HG03571 (cell line): ENCODE measurements at regions not wholly inside any gene's neighbourhood (a gene's known extent, or its start where the extent isn't known, plus 50 kb on each side); places are given as distances from the start of the nearest gene placed in this dataset.
"Not testable (repeated sequence)": the region's sequence is repeated elsewhere in the genome, so short reads cannot be mapped to it uniquely, and the experiment has no call there.

Source experiments
- ATAC-seq: cut with Tn5 transposase; IDR thresholded peaks from one replicate; pipeline ENCODE4 v1.9.1; 2021; ENCODE audit not compliant: unreplicated experiment

DNA sequence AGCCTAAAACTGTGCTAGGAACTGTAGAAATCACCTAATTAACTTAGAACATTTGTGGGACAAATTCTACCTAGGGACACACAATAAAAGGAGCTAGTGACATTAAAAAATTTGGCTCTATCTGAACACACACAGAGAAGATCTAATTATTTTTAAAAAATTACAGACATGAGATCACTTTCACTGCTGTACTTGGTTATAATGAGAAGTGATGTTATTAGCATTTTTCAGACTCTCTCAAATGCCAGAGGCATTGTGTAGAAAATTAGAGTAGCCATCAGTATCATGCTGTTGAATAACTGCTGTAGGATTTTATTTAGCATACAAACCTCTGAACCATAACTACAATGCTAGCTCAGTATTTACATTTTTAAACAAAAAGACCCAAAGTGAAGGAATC is 109.1 kb upstream of the ANK2 start:
- no peak for ATAC-seq

- no peak for ATAC-seq
Measured at GRCh38 chr4:112942077-112942476, 107.4 kb upstream of the ANK2 start.

- ATAC-seq = no peak
Measured at GRCh38 chr4:112942997-112943396, 106.5 kb upstream of the ANK2 start.

DNA sequence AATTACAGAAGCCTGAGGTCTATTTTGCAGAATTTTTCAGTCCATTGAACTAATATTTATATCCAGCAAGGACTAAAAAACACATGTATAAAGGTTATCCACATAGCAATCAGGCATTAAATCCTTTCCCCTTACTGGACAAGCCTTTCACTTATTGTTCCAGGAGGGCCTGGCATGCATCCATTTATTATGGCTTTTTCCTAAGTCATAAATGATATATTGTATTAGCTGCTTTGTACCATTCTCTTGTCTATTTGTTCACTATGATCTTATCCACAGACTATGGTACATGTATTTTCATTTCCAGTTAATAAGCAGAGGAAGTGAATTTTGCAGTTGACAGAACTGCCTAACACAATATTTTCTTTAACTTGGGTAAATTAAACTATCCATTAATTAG is 105.4 kb upstream of the ANK2 start:
- no peak for ATAC-seq

DNA sequence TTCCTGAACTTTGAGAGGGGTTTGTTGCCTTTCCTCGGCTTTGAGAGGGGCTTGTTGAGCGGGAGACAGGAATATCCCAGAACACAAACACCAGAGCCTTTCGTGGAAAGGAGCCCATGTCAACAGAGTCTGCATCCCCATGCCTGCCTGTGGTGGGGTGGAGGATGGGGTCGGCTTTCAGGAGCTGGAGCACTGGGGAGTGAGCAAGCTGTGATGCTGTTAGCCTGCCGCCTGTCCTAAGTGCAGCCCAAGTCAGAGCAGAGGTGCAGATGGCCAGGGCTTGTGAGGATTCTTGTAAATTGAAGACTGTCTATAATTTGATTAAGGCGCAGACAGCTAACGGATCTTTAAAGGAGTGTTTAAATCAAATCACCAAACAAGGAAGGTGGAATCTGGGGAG is 103.3 kb upstream of the ANK2 start:
- no peak for ATAC-seq

- ATAC-seq = no peak
Measured at GRCh38 chr4:112947616-112948015, 101.8 kb upstream of the ANK2 start.

- ATAC-seq = no peak
Measured at GRCh38 chr4:112951362-112952312, 97.8 kb upstream of the ANK2 start.

GRCh38 chr4:112952313-112952700 is 97.1 kb upstream of the ANK2 start:
- no peak for ATAC-seq

DNA sequence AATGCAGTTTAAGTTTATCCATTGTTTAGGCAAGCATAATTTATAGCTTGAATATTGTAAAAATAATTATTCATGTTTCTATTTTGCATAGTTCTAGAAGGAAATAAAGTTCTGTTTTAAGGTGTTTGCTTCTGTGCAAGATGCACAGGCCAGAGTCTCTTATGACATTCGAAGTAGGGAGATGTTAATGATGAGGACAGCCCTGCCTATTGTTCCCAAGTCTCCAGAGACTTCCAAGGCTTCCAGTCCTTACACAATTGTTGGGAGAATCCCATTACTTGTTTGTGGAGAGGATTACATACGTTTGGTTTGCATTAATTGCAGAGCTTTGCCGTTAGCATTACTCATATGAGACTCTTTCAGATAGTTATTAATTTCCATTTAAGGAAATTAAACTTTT is 96.2 kb upstream of the ANK2 start:
- ATAC-seq = no peak

DNA sequence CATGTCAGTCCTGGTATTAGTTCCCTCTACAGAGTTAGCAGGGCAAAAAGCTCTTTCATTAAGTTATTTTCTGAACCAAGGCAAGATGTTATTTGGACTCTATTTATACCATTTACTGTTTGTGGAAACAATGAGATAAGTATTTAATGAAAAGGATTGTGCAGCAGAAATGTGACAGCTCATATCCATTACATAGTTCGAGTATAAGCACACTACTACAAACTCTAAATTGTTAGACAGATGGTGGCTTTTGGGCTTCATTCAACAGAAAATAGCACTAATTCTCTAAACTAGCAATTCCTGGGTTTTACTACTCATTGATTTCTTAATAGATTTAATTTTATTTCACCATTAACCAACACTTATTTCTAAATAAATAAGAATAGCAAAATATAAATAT is 95.2 kb upstream of the ANK2 start:
- ATAC-seq = no peak

GRCh38 chr4:112956484-112956896 is 93.0 kb upstream of the ANK2 start:
- ATAC-seq = no peak

DNA sequence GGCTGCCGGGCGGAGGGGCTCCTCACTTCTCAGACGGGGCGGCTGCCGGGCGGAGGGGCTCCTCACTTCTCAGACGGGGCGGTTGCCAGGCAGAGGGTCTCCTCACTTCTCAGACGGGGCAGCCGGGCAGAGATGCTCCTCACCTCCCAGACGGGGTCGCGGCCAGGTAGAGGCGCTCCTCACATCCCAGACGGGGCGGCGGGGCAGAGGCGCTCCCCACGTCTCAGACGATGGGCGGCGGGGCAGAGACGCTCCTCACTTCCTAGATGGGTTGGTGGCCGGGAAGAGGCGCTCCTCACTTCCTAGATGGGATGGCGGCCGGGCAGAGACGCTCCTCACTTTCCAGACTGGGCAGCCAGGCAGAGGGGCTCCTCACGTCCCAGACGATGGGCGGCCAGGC is 91.7 kb upstream of the ANK2 start:
- ATAC-seq = not testable (repeated sequence)

- no peak for ATAC-seq
Measured at GRCh38 chr4:112966701-112967488, 82.6 kb upstream of the ANK2 start.

DNA sequence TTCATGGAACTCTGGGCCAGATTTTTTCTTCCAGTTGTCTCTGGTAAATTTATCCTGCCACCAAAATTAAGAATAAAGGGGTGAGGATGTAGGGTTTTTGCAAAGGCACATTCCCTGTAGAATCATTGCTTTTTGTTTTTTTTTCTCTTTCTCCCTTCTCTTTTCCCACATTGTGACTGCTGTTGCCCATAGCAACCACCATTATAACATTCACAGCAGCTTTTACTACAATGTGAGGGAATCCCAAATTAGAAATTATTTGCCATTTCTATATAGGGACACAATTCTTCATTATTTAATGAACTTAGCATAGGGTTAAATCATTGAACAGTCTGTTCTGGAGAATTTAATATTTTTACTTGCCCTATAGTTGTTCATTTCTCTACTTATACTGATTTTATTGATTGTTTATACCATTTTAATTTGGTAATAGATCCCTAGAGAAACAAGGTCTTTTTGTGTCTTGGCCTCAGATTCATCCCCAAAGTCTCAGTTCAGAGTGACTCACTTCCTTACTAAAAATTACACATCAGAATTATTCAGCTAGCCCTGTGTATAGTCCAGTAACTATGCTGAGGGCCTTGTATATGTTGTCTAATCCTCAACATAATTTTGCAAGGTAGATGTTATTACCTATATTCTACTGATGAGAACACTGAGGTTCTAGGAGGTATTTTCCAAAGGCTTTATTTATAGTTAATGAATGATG is 80.8 kb upstream of the ANK2 start:
- ATAC-seq = no peak

- no peak for ATAC-seq
Measured at GRCh38 chr4:112970903-112971302, 78.5 kb upstream of the ANK2 start.

DNA sequence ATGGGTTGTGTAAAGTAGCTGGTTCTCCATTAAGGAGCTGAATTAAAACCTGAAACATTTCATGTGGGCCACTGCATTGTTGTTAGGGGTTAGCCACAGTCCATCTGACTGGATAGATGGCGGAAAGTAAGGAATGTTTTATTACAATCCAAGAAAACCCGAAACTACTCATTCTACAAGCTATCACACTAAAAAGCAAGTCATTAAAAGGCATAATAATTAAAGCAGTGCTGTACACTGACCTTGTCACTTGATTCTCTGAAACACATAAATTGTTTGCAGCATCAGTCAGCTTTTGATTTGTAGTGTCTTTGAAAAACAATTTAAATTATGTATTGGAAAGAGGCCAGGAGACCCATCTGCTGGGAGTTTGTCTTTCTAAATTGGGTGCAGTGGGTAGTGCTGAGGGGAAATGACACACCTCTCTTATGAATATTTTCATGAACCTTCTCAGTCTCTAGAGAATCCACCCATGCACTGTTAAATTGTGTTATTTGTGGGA is 75.7 kb upstream of the ANK2 start:
- no peak for ATAC-seq

DNA sequence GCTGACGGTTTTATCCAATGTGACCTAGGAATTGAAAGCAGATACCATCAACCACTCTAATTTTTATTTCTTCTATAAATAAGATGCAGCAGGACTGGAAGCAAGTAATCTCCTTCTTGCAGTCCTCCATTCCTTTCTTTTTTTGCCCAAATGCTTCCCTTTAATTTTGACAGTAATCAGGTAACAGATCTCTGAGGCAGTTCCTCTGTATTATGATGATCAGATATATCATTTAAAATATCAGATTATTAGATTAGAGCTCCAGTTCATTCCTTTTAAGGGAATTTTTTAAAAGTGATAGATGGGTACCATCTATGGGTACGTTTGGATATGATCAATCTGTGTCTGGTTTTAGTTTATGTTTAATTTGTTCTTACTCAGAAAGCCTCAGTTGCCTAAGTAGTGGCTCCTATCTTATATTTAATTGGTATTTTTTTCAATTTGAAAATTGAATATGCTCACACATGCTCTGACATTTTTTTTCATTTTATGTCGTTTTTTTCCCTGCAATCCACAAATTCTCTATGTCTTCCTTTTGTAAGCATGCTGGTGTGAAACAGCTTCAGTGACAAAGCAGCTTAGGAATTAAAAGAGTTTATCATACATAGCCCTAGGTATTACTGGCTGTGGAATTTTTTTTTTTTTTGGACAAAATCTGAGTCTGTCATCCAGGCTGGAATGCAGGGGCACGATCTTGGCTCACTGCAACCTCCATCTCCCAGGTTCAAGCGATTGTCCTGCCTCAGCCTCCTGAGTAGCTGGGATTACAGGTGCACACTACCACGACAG is 73.7 kb upstream of the ANK2 start:
- no peak for ATAC-seq

GRCh38 chr4:112978691-112979472 is 70.6 kb upstream of the ANK2 start:
- ATAC-seq = no peak

- no peak for ATAC-seq
Measured at GRCh38 chr4:112979881-112980421, 69.5 kb upstream of the ANK2 start.
